IMR-90 (cell line): ENCODE measurements at regions not wholly inside any gene's neighbourhood (a gene's known extent, or its start where the extent isn't known, plus 50 kb on each side); places are given as distances from the start of the nearest gene placed in this dataset.

Source experiments
- CTCF ChIP-seq: conservative IDR thresholded peaks from 2 replicates; pipeline ENCODE4 v1.5.1; 2012; ENCODE audit warnings: mild to moderate bottlenecking, low read depth, low read length, improper control_type of control experiment
- POLR2A ChIP-seq: IDR thresholded peaks from 2 replicates; pipeline ENCODE4 v1.6.1; 2012; ENCODE audit warnings: mild to moderate bottlenecking, low read depth, low read length
- RFX5 ChIP-seq: IDR thresholded peaks from 2 replicates; pipeline ENCODE4 v1.8.0; 2012; ENCODE audit warnings: low read depth, mild to moderate bottlenecking, low read length, moderate library complexity

- TF ChIP-seq RFX5, result no peak
- no peak for TF ChIP-seq POLR2A
- TF ChIP-seq CTCF, result no peak
Measured at GRCh38 chr2:192448881-192449280, 254.1 kb upstream of the TMEFF2 start.
